H1 (cell line): ENCODE measurements at regions not wholly inside any gene's neighbourhood (a gene's known extent, or its start where the extent isn't known, plus 50 kb on each side); places are given as distances from the start of the nearest gene placed in this dataset.

Experiments
- BACH1 ChIP-seq: IDR thresholded peaks from 2 replicates; pipeline ENCODE4 v1.6.1; 2012; ENCODE audit warnings: low read length, improper control_type of control experiment
- BCL11A ChIP-seq, 2 experiments: IDR thresholded peaks; one replicate each; pipeline ENCODE4 v1.6.1; 2011; ENCODE audit warnings: low read depth in 2 of 2, low read length in 2 of 2, mild to moderate bottlenecking in 2 of 2
- RAD21 ChIP-seq, 2 experiments: IDR thresholded peaks in 1 of 2; conservative IDR thresholded peaks in 1 of 2; 2 replicates each; pipeline ENCODE4 v1.6.1; 2011; ENCODE audit warnings: low read depth in 2 of 2, low read length in 2 of 2, improper control_type of control experiment in 1 of 2, inconsistent platforms in 1 of 2, mild to moderate bottlenecking in 1 of 2, moderate library complexity in 1 of 2
- TF ChIP-seq, protein P1 (sequence below): fragments of 300-600 bp; sonication (generic); IDR thresholded peaks from 2 replicates; pipeline ENCODE4 v1.7.1; 2012; ENCODE audit warnings: low read length, moderate library complexity, mild to moderate bottlenecking, inconsistent platforms; ENCODE audit not compliant: insufficient replicate concordance

DNA sequence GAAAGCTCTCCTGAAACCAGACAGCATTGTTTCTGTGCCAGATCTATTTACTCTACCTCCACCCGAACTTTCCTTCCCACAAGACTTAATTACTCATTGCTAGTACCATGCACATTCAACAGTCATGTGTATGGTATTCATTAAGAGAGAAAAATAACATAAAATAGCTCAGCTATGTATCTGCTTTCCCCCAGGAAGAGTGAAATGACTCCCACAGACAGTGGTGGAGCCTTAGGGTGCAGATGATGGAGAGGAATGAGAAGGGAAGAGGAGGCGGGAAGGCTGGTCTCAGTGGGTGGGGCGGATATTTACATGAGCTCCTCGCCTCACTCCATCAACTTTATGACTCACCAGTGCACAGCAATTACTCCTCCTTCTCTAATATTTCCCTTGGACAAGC is 724.5 kb downstream of the EPHA4 start (continued):
- TF ChIP-seq, protein P1, sequence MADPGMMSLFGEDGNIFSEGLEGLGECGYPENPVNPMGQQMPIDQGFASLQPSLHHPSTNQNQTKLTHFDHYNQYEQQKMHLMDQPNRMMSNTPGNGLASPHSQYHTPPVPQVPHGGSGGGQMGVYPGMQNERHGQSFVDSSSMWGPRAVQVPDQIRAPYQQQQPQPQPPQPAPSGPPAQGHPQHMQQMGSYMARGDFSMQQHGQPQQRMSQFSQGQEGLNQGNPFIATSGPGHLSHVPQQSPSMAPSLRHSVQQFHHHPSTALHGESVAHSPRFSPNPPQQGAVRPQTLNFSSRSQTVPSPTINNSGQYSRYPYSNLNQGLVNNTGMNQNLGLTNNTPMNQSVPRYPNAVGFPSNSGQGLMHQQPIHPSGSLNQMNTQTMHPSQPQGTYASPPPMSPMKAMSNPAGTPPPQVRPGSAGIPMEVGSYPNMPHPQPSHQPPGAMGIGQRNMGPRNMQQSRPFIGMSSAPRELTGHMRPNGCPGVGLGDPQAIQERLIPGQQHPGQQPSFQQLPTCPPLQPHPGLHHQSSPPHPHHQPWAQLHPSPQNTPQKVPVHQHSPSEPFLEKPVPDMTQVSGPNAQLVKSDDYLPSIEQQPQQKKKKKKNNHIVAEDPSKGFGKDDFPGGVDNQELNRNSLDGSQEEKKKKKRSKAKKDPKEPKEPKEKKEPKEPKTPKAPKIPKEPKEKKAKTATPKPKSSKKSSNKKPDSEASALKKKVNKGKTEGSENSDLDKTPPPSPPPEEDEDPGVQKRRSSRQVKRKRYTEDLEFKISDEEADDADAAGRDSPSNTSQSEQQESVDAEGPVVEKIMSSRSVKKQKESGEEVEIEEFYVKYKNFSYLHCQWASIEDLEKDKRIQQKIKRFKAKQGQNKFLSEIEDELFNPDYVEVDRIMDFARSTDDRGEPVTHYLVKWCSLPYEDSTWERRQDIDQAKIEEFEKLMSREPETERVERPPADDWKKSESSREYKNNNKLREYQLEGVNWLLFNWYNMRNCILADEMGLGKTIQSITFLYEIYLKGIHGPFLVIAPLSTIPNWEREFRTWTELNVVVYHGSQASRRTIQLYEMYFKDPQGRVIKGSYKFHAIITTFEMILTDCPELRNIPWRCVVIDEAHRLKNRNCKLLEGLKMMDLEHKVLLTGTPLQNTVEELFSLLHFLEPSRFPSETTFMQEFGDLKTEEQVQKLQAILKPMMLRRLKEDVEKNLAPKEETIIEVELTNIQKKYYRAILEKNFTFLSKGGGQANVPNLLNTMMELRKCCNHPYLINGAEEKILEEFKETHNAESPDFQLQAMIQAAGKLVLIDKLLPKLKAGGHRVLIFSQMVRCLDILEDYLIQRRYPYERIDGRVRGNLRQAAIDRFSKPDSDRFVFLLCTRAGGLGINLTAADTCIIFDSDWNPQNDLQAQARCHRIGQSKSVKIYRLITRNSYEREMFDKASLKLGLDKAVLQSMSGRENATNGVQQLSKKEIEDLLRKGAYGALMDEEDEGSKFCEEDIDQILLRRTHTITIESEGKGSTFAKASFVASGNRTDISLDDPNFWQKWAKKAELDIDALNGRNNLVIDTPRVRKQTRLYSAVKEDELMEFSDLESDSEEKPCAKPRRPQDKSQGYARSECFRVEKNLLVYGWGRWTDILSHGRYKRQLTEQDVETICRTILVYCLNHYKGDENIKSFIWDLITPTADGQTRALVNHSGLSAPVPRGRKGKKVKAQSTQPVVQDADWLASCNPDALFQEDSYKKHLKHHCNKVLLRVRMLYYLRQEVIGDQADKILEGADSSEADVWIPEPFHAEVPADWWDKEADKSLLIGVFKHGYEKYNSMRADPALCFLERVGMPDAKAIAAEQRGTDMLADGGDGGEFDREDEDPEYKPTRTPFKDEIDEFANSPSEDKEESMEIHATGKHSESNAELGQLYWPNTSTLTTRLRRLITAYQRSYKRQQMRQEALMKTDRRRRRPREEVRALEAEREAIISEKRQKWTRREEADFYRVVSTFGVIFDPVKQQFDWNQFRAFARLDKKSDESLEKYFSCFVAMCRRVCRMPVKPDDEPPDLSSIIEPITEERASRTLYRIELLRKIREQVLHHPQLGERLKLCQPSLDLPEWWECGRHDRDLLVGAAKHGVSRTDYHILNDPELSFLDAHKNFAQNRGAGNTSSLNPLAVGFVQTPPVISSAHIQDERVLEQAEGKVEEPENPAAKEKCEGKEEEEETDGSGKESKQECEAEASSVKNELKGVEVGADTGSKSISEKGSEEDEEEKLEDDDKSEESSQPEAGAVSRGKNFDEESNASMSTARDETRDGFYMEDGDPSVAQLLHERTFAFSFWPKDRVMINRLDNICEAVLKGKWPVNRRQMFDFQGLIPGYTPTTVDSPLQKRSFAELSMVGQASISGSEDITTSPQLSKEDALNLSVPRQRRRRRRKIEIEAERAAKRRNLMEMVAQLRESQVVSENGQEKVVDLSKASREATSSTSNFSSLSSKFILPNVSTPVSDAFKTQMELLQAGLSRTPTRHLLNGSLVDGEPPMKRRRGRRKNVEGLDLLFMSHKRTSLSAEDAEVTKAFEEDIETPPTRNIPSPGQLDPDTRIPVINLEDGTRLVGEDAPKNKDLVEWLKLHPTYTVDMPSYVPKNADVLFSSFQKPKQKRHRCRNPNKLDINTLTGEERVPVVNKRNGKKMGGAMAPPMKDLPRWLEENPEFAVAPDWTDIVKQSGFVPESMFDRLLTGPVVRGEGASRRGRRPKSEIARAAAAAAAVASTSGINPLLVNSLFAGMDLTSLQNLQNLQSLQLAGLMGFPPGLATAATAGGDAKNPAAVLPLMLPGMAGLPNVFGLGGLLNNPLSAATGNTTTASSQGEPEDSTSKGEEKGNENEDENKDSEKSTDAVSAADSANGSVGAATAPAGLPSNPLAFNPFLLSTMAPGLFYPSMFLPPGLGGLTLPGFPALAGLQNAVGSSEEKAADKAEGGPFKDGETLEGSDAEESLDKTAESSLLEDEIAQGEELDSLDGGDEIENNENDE: no peak
- no peak for TF ChIP-seq RAD21 (IDR thresholded peaks at IDR 0.05 in 1 of 2, conservative IDR thresholded peaks at IDR 0.05 in 1 of 2; ENCODE audit: low read depth in 2 of 2, low read length in 2 of 2)
- no peak for TF ChIP-seq BCL11A (IDR thresholded peaks at IDR 0.05; ENCODE audit: low read depth in 2 of 2, low read length in 2 of 2)
- TF ChIP-seq BACH1: no peak
